Mononuclear cell (primary cell): ENCODE measurements at regions not wholly inside any gene's neighbourhood (a gene's known extent, or its start where the extent isn't known, plus 50 kb on each side); places are given as distances from the start of the nearest gene placed in this dataset.

Source experiments
- H3K27me3 ChIP-seq: 2 replicates; pipeline ENCODE4 v1.6.0; 2011; ENCODE audit warnings: low read length, control low read depth; ENCODE audit not compliant: insufficient read depth
- H3K4me1 ChIP-seq: 2 replicates; pipeline ENCODE4 v1.5.1; 2011; ENCODE audit warnings: mild to moderate bottlenecking, low read length, control low read depth; ENCODE audit not compliant: insufficient read depth
- H3K4me3 ChIP-seq: 2 replicates; pipeline ENCODE4 v1.5.1; 2011; ENCODE audit warnings: mild to moderate bottlenecking, low read length, moderate library complexity
- H3K9me3 ChIP-seq: 2 replicates; pipeline ENCODE4 v1.5.1; 2011; ENCODE audit warnings: low read depth, mild to moderate bottlenecking, control low read depth, low read length

DNA sequence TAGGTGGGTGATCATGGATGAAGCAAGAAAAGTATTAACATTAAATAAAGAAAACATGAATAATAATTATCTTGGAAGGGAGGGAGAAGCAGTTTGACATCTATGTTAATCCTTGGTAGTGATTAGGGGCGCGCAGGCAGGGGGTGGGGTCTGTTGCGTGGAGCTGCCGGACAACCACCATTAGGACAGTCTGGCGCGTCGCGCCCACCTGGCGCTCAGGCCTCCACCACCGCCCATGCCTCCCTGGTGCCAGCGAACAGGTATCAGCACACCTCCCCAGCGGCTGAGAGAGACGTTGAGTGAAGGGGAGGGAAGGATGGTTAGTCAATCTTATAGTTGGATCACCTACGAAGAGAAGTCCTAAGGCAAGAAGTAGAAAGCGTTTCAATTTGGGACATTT lies 94.2 kb upstream of the CDK1 start:
- Histone ChIP-seq H3K9me3 (no peaks in the 10 kb centered on the region), H3K4me1 (no peaks in the 10 kb centered on the region), H3K27me3 (no peaks in the 10 kb centered on the region), H3K4me3 (no peak overlapping the region)

DNA sequence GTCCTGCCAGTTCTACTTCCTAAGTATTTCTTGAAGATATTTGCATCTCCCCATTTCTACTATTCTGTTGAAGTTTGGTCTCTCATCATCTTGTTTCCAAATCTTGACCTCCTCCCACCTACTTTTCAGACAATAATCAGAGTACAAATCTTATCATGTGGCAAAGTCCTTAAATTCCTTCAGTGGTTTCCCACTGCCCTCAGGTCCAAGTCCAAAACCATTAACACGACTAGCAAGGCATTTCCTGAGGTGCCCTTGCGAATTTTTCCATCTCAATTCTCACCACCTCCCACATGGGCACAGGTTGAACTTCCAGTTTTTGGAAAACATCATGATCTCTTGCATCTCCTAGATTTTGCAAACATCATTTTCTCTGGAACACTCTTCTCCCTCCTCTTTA lies 97.2 kb upstream of the CDK1 start:
- no peaks in the 10 kb centered on the region for H3K9me3 ChIP-seq
- H3K27me3 ChIP-seq, result no peaks in the 10 kb centered on the region
- no peak overlapping the region for H3K4me3 ChIP-seq
- H3K4me1 ChIP-seq, result no peaks in the 10 kb centered on the region

DNA sequence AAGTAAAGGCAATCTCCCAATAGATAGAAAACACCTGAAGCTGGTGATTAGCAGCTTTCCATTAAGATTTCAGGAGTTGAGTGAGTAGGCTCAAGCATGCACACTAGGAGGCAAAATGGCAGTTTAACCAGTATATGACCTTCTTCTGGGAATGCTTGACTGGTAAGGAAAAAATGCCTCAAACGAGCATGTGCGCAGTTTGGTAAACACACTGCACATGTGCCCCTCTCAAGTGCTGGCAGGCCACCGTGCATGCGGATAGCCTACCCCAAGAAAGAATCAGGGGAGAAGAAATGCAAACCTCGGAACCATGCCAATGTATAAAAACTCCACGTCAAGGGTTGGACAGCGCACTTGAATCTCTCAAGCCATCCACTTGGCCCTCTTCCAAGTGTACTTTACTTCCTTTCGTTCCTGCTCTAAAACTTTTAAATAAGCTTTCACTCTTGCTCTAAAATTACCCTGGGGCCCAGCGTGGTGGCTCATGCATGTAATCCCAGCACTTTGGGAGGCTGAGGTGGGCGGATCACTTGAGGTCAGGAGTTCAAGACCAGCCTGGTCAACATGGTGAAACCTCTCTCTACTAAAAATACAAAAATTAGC lies 98.8 kb upstream of the CDK1 start:
- Histone ChIP-seq H3K9me3 (no peaks in the 10 kb centered on the region), H3K27me3 (no peaks in the 10 kb centered on the region), H3K4me1 (no peaks in the 10 kb centered on the region), H3K4me3 (no peak overlapping the region)

DNA sequence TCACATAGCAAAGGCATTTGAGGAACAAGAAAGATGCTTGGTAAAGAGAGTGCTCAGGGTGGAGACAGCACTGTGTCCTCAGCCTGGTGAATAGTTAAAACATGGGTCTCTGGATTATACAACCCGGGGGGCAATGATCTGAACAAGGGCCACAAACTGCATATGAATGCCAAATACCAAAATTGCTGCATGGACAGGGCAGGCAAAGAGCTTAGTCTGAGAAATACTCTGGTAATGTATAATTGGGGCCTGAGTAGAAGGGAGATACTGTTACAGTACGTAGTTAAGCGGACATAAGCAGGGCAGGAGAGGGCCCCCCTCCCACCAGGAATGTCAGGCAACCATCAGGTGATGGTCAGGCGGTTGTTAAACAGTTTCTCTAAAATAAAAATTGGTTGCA lies 99.3 kb upstream of the CDK1 start:
- H3K4me3 ChIP-seq, result no peak overlapping the region
- no peaks in the 10 kb centered on the region for H3K9me3 ChIP-seq
- no peaks in the 10 kb centered on the region for H3K4me1 ChIP-seq
- no peaks in the 10 kb centered on the region for H3K27me3 ChIP-seq

DNA sequence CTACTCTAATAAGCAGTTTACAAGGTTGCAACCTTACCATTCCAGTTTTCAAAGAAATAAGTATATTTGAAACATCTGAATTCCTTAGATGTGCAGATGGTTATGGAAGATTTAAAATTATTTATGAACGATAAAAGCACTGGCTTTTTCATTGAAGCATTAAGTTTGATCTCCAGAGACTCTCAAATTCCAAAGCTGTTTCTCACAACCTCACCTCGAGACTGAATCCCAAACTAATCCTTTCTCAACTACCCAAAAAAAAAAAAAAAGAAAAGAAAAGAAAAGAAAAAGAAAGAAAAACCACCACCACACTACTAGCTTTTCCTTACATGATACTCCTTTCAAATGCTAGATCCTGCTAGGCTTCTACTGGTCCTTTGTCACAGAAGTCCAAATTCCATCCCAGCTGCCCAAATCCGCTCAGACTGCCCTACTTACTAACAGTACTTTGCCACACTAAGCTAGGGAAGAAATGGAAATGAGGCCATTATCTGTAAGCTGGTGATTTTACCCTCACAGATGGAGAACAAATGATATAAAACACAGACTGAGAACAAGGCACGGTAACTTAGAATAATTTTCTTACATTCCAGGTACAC lies 100.6 kb upstream of the CDK1 start:
- no peaks in the 10 kb centered on the region for H3K9me3 ChIP-seq
- H3K27me3 ChIP-seq, result no peaks in the 10 kb centered on the region
- no peak overlapping the region for H3K4me3 ChIP-seq
- H3K4me1 ChIP-seq, result no peaks in the 10 kb centered on the region

DNA sequence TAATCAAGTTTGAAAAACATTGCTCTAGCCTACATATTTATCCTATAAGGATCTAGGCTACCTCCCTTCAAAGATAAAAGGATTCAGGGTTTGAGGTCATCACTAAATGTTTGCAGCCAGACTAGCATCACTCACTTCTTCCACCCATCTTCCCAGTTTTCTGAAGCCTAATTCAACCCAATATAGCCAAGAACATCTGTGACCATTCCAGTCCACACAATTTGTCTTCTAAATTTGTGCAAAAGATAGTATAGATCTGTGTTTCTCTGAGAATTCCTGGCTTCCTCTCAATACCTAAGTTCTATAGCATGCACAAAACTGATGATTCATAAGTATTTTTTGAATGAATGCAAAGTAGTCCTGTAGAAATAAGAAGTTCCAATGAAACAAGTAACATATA lies 103.0 kb upstream of the CDK1 start:
- no peaks in the 10 kb centered on the region for H3K27me3 ChIP-seq

DNA sequence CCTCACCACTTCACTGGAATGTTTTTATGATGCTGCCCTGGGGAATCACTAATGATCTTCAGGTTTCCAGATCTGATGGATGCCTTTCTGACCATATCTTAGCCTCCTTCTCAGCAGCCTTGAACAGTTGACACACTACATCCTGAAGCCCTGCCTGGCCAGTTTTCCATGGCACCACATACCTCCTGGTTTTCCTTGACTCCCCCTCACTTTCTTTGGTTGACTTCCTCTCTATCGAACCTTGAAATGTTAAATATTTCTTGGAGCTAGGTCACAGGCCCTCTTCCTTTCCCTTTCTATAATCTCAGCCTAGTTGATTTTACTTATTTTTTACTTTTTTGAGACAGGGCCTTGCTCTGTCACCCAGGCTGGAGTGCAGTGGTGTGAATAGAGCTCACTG lies 108.8 kb upstream of the CDK1 start:
- H3K4me1 ChIP-seq, result peaks cover 7% of the 10 kb centered on the region
- no peaks in the 10 kb centered on the region for H3K27me3 ChIP-seq
- H3K9me3 ChIP-seq, result no peaks in the 10 kb centered on the region
- H3K4me3 ChIP-seq, result no peak overlapping the region

More for the DNA sequence above, 103.0 kb upstream of the CDK1 start:
- Histone ChIP-seq H3K9me3 (no peaks in the 10 kb centered on the region), H3K4me3 (no peak overlapping the region), H3K4me1 (no peaks in the 10 kb centered on the region)

DNA sequence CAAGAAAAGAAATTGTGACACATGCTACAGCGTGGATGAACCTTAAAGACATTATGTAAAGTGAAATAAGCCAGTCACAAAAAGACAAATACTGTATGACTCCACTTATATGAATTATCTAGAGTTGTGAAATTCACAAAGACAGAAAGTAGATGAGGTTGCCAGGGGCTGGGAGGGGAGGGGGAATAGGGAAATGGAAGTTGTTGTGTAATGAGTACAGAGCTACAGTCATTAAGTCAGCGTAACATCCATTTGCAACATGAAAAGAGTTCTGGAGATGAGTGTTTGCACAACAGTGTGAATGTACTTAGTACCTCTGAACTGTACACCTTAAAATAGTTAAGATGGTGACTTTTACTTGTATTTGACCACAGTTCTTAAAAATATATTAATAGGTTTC lies 112.1 kb upstream of the CDK1 start:
- Histone ChIP-seq H3K4me1 (peaks cover 18% of the 10 kb centered on the region), H3K27me3 (no peaks in the 10 kb centered on the region), H3K9me3 (no peaks in the 10 kb centered on the region), H3K4me3 (no peak overlapping the region)

DNA sequence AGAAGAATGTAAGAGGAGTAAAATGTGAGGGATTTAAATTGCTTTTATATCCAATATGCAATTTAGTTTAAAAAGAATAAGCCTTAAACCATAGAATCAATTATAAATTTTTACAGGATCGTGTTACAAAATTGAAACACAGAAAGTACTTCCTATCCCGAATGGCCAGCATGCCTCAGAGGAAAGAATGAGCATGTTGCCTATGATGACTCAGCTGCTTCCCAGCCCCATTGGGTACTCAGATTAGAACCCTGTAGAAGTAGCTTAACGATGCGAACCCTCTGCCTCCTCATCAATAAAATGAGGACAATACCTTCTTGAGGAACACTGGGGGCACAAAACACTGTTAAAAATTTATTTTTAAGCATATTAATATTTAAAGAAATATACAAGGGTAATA lies 113.4 kb upstream of the CDK1 start:
- H3K4me1 ChIP-seq, result peaks cover 18% of the 10 kb centered on the region
- no peaks in the 10 kb centered on the region for H3K27me3 ChIP-seq
- H3K4me3 ChIP-seq, result no peak overlapping the region
- H3K9me3 ChIP-seq, result no peaks in the 10 kb centered on the region

DNA sequence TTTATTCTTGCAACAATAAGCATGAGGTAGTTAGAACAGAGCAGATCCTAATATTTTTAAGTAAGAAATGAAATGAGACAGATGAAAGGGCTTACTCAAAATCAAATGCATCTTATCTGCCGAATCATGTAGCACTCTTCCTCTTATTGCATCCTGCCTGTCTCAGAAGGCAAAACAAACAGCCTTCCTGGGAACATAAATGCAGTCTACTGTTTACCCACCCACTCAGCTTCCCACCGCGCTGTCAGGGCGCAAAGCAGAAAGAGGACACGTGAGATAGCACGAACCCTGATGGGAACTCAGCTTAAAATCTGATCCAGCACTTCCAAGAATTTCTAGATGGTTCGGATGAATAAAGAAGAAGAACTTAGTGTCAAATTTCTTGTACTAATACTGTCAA lies 114.4 kb upstream of the CDK1 start:
- Histone ChIP-seq H3K27me3 (no peaks in the 10 kb centered on the region), H3K4me3 (no peak overlapping the region), H3K4me1 (peaks cover 18% of the 10 kb centered on the region), H3K9me3 (no peaks in the 10 kb centered on the region)

DNA sequence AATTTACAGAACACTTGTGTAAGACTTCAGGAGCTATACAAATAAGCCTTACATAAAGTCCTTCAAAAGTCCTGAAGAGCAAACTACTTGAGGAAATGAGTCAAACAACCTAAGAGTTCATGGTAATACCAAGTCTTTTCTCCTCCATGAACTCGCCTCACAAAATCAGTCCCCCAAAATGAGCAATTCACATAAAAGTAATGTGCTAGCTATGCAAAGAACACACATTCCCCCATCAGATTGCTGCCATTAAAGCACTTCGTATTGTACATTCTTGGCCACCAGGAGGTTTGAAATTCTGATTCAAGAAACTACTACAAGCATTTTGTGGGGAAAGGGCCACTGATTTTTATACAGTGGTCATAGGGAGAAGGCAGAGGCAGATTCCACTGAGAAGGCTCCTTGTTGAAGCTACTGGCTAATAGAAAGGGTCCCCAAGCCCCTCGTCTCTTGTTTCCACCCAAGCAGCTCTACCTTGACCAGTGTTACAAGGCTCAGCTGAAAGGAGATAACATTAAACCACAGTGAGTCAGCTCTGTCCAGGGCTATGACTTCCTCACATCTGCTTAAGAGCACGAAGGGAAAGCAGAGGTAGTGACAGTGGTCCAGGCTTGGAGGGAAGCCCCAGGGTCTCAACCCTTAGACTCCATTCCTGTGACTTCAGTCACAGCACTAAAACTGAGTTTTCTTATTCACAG lies 115.2 kb upstream of the CDK1 start:
- no peaks in the 10 kb centered on the region for H3K27me3 ChIP-seq
- H3K4me1 ChIP-seq, result peaks cover 18% of the 10 kb centered on the region
- no peaks in the 10 kb centered on the region for H3K9me3 ChIP-seq
- H3K4me3 ChIP-seq, result no peak overlapping the region

DNA sequence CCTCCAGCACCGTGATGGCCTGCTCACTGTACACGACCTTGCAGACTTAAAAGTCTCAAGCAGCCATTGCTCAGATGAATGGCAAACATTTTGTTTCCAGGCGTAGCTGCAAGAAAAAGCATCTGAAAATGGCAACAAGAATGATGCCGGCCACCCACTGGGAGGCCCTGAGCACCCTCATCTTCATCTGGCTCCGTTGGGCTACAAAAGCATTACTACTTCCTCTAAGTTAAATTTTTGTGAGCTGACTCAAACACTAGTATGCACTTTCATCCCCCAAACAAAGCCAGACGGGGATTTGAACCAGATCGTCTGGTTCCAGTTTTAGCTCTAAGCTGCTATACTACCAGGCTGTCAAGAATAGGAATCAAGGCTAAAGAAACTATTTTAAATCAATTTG lies 116.6 kb upstream of the CDK1 start:
- Histone ChIP-seq H3K4me1 (peaks cover 18% of the 10 kb centered on the region), H3K27me3 (no peaks in the 10 kb centered on the region), H3K9me3 (no peaks in the 10 kb centered on the region), H3K4me3 (no peak overlapping the region)

DNA sequence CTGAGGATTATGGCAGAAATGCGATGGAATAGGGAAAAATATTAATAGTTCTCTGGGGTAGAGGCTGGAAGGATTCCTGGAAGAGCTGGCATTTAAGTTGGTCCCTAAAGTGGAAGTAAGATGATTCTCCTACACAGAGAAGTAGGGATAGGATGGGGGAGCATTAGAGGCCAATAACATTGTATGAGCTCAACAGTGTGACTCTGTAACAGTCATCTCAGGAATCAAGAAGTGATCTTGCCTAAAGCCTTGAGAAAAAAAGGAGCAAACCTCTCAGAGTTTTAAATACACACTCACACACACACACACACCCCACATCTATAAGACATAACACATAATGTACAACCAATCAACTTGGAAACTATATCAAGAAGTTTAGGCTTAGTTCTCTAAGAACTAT lies 117.7 kb upstream of the CDK1 start:
- Histone ChIP-seq H3K4me3 (no peak overlapping the region), H3K27me3 (no peaks in the 10 kb centered on the region), H3K4me1 (peaks cover 18% of the 10 kb centered on the region)

DNA sequence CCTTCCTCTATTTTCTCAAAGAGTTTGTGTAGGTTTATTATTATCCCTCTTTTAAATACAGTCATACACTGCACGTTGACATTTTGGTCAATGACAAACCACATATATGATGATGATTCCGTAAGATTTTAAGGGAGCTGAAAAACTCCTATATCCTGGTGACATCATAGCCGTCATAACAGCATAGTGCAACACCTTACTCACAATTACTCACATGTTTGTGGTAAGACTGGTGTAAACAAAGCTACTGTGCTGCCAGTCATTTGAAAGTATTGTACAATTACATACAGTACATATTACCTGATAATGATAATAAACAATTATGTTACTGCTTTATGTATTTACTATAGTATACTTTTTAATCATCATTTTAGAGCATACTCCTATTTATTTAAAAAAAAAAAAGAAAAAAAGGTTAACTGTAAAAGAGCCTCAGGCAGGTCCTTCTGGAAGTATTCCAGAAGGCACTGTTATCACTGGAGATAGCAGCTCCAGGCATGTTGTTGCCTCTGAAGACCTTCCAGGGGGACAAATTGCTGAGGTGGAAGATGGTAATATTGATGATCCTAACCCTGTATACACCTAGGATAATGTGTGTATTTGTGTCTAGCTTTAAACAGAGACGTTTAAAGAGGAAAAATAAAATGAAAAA lies 123.3 kb upstream of the CDK1 start:
- Histone ChIP-seq H3K9me3 (no peaks in the 10 kb centered on the region), H3K27me3 (no peaks in the 10 kb centered on the region), H3K4me3 (no peak overlapping the region), H3K4me1 (no peaks in the 10 kb centered on the region)

More for the DNA sequence above, 117.7 kb upstream of the CDK1 start:
- H3K9me3 ChIP-seq, result no peaks in the 10 kb centered on the region

DNA sequence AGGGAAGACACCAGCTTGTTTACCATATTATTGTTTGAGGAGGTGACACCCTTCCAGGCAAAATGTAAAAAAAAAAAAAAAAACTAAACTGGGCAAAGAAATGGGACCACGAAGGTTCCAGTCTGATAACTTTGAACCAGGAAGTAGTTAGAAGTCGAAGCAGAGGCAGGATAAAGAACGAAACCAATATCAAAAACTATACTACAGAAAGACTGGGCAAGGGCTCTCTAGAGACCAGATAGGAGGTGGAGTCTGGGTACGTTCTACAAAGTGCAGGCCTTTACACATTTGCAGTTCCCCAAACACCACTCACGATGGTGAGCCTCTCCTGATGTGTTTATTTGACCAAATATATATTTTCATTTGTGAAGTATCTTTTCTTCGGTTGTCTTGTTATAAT lies 125.7 kb upstream of the CDK1 start:
- no peaks in the 10 kb centered on the region for H3K9me3 ChIP-seq
- H3K4me1 ChIP-seq, result no peaks in the 10 kb centered on the region
- no peaks in the 10 kb centered on the region for H3K27me3 ChIP-seq
- no peak overlapping the region for H3K4me3 ChIP-seq
